ENCODE measurements at regions not wholly inside any gene's neighbourhood (a gene's known extent, or its start where the extent isn't known, plus 50 kb on each side); places are given as distances from the start of the nearest gene placed in this dataset.
"Not testable (repeated sequence)": the region's sequence is repeated elsewhere in the genome, so short reads cannot be mapped to it uniquely, and the experiment has no call there.

GRCh38 chr5:109563189-109563588 is 126.5 kb upstream of the MAN2A1 start:
- ChIA-PET POLR2A (ENCODE audit: low non-redundant PET) (no interaction called here), CTCF (no interaction called here)
- H3K27ac ChIP-seq, result no peak overlapping the region
- DNase-seq (ENCODE audit: low spot score), result no peak
- no peak for TF ChIP-seq CTCF (conservative IDR thresholded peaks at IDR 0.05; ENCODE audit: low read depth)

GRCh38 chr5:109562441-109562840 is 127.3 kb upstream of the MAN2A1 start:
- no peak for TF ChIP-seq CTCF (conservative IDR thresholded peaks at IDR 0.05; ENCODE audit: low read depth)
- no peak for DNase-seq (ENCODE audit: low spot score)
- POLR2A ChIA-PET (ENCODE audit: low non-redundant PET), result no interaction called here
- CTCF ChIA-PET, result no interaction called here
- H3K27ac ChIP-seq, result no peak overlapping the region

GRCh38 chr5:109561447-109561846 is 128.3 kb upstream of the MAN2A1 start:
- no peak overlapping the region for H3K27ac ChIP-seq
- TF ChIP-seq CTCF (conservative IDR thresholded peaks at IDR 0.05; ENCODE audit: low read depth), result no peak
- CTCF ChIA-PET, result interaction anchor here (0.6 kb wide), 1 partner anchor 1019 kb away, joined by 3 read pairs; no protein-coding TSS in a partner anchor
- no peak for DNase-seq (ENCODE audit: low spot score)
- POLR2A ChIA-PET (ENCODE audit: low non-redundant PET), result no interaction called here

- no peak overlapping the region for H3K27ac ChIP-seq
- no peak for TF ChIP-seq CTCF (conservative IDR thresholded peaks at IDR 0.05; ENCODE audit: low read depth)
- ChIA-PET CTCF (no interaction called here), POLR2A (ENCODE audit: low non-redundant PET) (no interaction called here)
- DNase-seq (ENCODE audit: low spot score), result no peak
Observed at GRCh38 chr5:109560554-109560953, 129.2 kb upstream of the MAN2A1 start.

GRCh38 chr5:109558952-109559351 is 130.8 kb upstream of the MAN2A1 start:
- TF ChIP-seq CTCF (conservative IDR thresholded peaks at IDR 0.05; ENCODE audit: low read depth), result no peak
- POLR2A ChIA-PET (ENCODE audit: low non-redundant PET), result no interaction called here
- CTCF ChIA-PET, result interaction anchor here (0.9 kb wide), 1 partner anchor 30 kb away, joined by 3 read pairs; no protein-coding TSS in a partner anchor
- no peak overlapping the region for H3K27ac ChIP-seq
- no peak for DNase-seq (ENCODE audit: low spot score)

- no peak for DNase-seq (ENCODE audit: low spot score)
- ChIA-PET POLR2A (ENCODE audit: low non-redundant PET) (no interaction called here), CTCF (interaction anchor here (0.9 kb wide), 1 partner anchor 30 kb away, joined by 3 read pairs; no protein-coding TSS in a partner anchor)
- TF ChIP-seq CTCF (conservative IDR thresholded peaks at IDR 0.05; ENCODE audit: low read depth), result no peak
- H3K27ac ChIP-seq, result no peak overlapping the region
Observed at GRCh38 chr5:109558364-109558763, 131.4 kb upstream of the MAN2A1 start.

- no peak for DNase-seq (ENCODE audit: low spot score)
- ChIA-PET POLR2A (ENCODE audit: low non-redundant PET) (no interaction called here), CTCF (no interaction called here)
- TF ChIP-seq CTCF (conservative IDR thresholded peaks at IDR 0.05; ENCODE audit: low read depth), result no peak
- no peak overlapping the region for H3K27ac ChIP-seq
Observed at GRCh38 chr5:109553846-109554245, 135.9 kb upstream of the MAN2A1 start.

- H3K27ac ChIP-seq; DNase-seq (ENCODE audit: low spot score); CTCF ChIA-PET; POLR2A ChIA-PET (ENCODE audit: low non-redundant PET): not testable (repeated sequence)
Observed at GRCh38 chr5:109551234-109551633, 138.5 kb upstream of the MAN2A1 start.

All from RWPE1 (cell line).